MM.1S (cell line): ENCODE measurements at regions not wholly inside any gene's neighbourhood (a gene's known extent, or its start where the extent isn't known, plus 50 kb on each side); places are given as distances from the start of the nearest gene placed in this dataset.
"Not testable (repeated sequence)": the region's sequence is repeated elsewhere in the genome, so short reads cannot be mapped to it uniquely, and the experiment has no call there.

Source experiments
- EZH2 ChIP-seq: fragments of 300-600 bp; sonication (generic); optimal IDR thresholded peaks from 2 replicates; pipeline ENCODE3; 2017; ENCODE audit warnings: low read depth, mild to moderate bottlenecking, antibody characterized with exemption, low read length, mixed read lengths
- EZH2phosphoT487 ChIP-seq: fragments of 300-600 bp; sonication (generic); IDR thresholded peaks from 2 replicates; pipeline ENCODE4 v1.6.1; 2018; ENCODE audit warnings: antibody characterized with exemption, low read length
- TF ChIP-seq, protein P1 (sequence below): fragments of 300-600 bp; sonication (generic); IDR thresholded peaks from 2 replicates; pipeline ENCODE4 v1.5.1; 2016; ENCODE audit warnings: antibody characterized with exemption, low read length, mixed read lengths

DNA sequence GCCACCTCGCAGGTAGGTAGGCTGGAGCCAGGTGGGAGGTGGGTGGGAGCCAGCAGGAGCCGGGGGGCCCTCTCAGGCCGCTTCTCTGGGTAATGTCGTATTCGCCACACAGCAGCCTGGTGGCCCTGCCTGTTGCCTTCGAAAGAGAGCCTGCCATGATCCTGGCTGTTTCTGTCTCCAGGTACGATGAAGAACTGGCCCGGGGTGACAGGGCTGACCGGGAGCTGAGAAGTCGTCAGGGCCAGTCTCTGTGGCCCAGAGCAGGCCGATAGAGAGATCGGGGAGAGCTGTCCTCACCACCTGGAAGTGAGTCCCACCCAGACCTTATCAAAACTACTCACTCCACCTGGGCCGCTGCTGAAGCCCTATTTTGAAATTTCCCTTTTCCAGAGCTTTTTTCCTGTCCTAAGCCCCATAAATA lies 123.9 kb upstream of the TPTE start:
- TF ChIP-seq, protein P1, sequence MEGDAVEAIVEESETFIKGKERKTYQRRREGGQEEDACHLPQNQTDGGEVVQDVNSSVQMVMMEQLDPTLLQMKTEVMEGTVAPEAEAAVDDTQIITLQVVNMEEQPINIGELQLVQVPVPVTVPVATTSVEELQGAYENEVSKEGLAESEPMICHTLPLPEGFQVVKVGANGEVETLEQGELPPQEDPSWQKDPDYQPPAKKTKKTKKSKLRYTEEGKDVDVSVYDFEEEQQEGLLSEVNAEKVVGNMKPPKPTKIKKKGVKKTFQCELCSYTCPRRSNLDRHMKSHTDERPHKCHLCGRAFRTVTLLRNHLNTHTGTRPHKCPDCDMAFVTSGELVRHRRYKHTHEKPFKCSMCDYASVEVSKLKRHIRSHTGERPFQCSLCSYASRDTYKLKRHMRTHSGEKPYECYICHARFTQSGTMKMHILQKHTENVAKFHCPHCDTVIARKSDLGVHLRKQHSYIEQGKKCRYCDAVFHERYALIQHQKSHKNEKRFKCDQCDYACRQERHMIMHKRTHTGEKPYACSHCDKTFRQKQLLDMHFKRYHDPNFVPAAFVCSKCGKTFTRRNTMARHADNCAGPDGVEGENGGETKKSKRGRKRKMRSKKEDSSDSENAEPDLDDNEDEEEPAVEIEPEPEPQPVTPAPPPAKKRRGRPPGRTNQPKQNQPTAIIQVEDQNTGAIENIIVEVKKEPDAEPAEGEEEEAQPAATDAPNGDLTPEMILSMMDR, result not testable (repeated sequence)
- not testable (repeated sequence) for TF ChIP-seq EZH2, EZH2phosphoT487
